ENCODE measurements at regions not wholly inside any gene's neighbourhood (a gene's known extent, or its start where the extent isn't known, plus 50 kb on each side); places are given as distances from the start of the nearest gene placed in this dataset.

- TF ChIP-seq CTCF (tag by site-specific recombination; IDR thresholded peaks at IDR 0.05) (no peak), ZNF112 (tag by site-specific recombination; IDR thresholded peaks at IDR 0.05) (no peak), ZNF449 (tag by site-specific recombination; IDR thresholded peaks at IDR 0.05) (no peak)
Observed at GRCh38 chr2:54047091-54047490, 68.3 kb upstream of the ACYP2 start.

Measured in HEK293 (cell line).